Neuronal stem cell (in vitro differentiated cells): ENCODE measurements at regions not wholly inside any gene's neighbourhood (a gene's known extent, or its start where the extent isn't known, plus 50 kb on each side); places are given as distances from the start of the nearest gene placed in this dataset.
A peak's percentile ranks its signal among the peaks of the same experiment; 100 is the strongest.

Experiments
- DNase-seq: peaks from one replicate; pipeline ENCODE4 v3.0.0-alpha.2; 2013; ENCODE audit warnings: low spot score
- H2AFZ ChIP-seq: one replicate; pipeline ENCODE4 v1.6.1; 2013; ENCODE audit warnings: mild to moderate bottlenecking, low read length, inconsistent platforms
- H2AK5ac ChIP-seq: 2 replicates; pipeline ENCODE4 v1.6.1; 2013; ENCODE audit warnings: low read depth, mild to moderate bottlenecking, inconsistent platforms, low read length, moderate library complexity, mixed read lengths
- H2BK120ac ChIP-seq: 2 replicates; pipeline ENCODE4 v1.6.1; 2013; ENCODE audit warnings: low read depth, mild to moderate bottlenecking, inconsistent platforms, low read length, moderate library complexity, mixed read lengths
- H2BK12ac ChIP-seq: one replicate; pipeline ENCODE4 v1.6.1; 2013; ENCODE audit warnings: low read length, inconsistent platforms
- H2BK15ac ChIP-seq: 2 replicates; pipeline ENCODE4 v1.6.1; 2013; ENCODE audit warnings: mild to moderate bottlenecking, low read length, inconsistent platforms, mixed read lengths
- H2BK5ac ChIP-seq: one replicate; pipeline ENCODE4 v1.6.1; 2013; ENCODE audit warnings: inconsistent platforms, mild to moderate bottlenecking, low read length, moderate library complexity
- H3K14ac ChIP-seq: one replicate; pipeline ENCODE4 v1.6.1; 2013; ENCODE audit warnings: low read length, inconsistent platforms
- H3K18ac ChIP-seq: 2 replicates; pipeline ENCODE4 v1.6.1; 2013; ENCODE audit warnings: low read length, inconsistent platforms
- H3K23ac ChIP-seq: 2 replicates; pipeline ENCODE4 v1.6.1; 2013; ENCODE audit warnings: low read depth, mild to moderate bottlenecking, mixed read lengths, low read length, inconsistent platforms; ENCODE audit not compliant: poor library complexity
- H3K27ac ChIP-seq: replicated peaks from 3 replicates; pipeline ENCODE4 v1.5.1; 2013; ENCODE audit warnings: low read length, inconsistent platforms
- H3K27me3 ChIP-seq, 3 experiments: 2 replicates each; pipeline ENCODE4 v1.6.1; 2013; ENCODE audit warnings: low read length in 3 of 3, mild to moderate bottlenecking in 2 of 3, inconsistent platforms in 1 of 3, low read depth in 1 of 3, mixed read lengths in 1 of 3, moderate library complexity in 1 of 3; ENCODE audit not compliant: control insufficient read depth in 3 of 3, insufficient read depth in 3 of 3
- H3K36me3 ChIP-seq, 2 donors: replicated peaks in 1 of 2; 2 replicates each; pipeline ENCODE4 v1.6.1; 2013; ENCODE audit warnings: low read length in 2 of 2; ENCODE audit not compliant: control insufficient read depth in 2 of 2, insufficient read depth in 2 of 2
- H3K4ac ChIP-seq: 2 replicates; pipeline ENCODE4 v1.6.1; 2013; ENCODE audit warnings: inconsistent platforms, mild to moderate bottlenecking, low read length, moderate library complexity
- H3K4me1 ChIP-seq, 2 donors: 1 replicate in 1 of 2; 2 replicates in 1 of 2; pipeline ENCODE4 v1.6.1; 2013; ENCODE audit warnings: low read length in 2 of 2, low read depth in 1 of 2; ENCODE audit not compliant: control insufficient read depth in 2 of 2, insufficient read depth in 1 of 2
- H3K4me2 ChIP-seq: one replicate; pipeline ENCODE4 v1.6.1; 2013; ENCODE audit warnings: mild to moderate bottlenecking, low read length, inconsistent platforms; ENCODE audit not compliant: insufficient read depth, poor library complexity, severe bottlenecking
- H3K4me3 ChIP-seq, 2 donors: 2 replicates each; pipeline ENCODE4 v1.5.1; 2013; ENCODE audit warnings: low read length in 2 of 2, mild to moderate bottlenecking in 2 of 2, inconsistent platforms in 1 of 2, moderate library complexity in 1 of 2
- H3K79me1 ChIP-seq: one replicate; pipeline ENCODE4 v1.6.1; 2013; ENCODE audit warnings: low read depth, mild to moderate bottlenecking, inconsistent platforms, low read length, moderate library complexity
- H3K9ac ChIP-seq: one replicate; pipeline ENCODE4 v1.6.1; 2013; ENCODE audit warnings: mild to moderate bottlenecking, low read depth, low read length, inconsistent platforms; ENCODE audit not compliant: poor library complexity
- H3K9me3 ChIP-seq, 2 donors: replicated peaks in 1 of 2; 2 replicates each; pipeline versions ENCODE3 to v1.6.1; 2013; ENCODE audit warnings: low read length in 2 of 2, mild to moderate bottlenecking in 2 of 2, inconsistent platforms in 1 of 2, low read depth in 1 of 2, mixed read lengths in 1 of 2, moderate library complexity in 1 of 2; ENCODE audit not compliant: control insufficient read depth in 2 of 2, insufficient read depth in 1 of 2
- H4K8ac ChIP-seq: one replicate; pipeline ENCODE4 v1.6.1; 2013; ENCODE audit warnings: low read depth, mild to moderate bottlenecking, inconsistent platforms, low read length, moderate library complexity
- H4K91ac ChIP-seq: one replicate; pipeline ENCODE4 v1.6.1; 2013; ENCODE audit warnings: low read length, low read depth, mild to moderate bottlenecking, inconsistent platforms; ENCODE audit not compliant: poor library complexity
- WGBS, 2 donors: extraction: QIAGEN DNeasy Blood & Tissue Kit; methylation state at CpG; one replicate each; pipeline ENCODE4 v1.1.7; 2013; ENCODE audit warnings: missing lambda C conversion rate in 2 of 2, mixed read lengths in 1 of 2; ENCODE audit not compliant: insufficient read length in 2 of 2, insufficient replicate concordance in 1 of 2; ENCODE audit errors: extremely low coverage in 2 of 2; 5-methylcytosine and 5-hydroxymethylcytosine counted together

GRCh38 chr18:26717123-26717719, 148.3 kb downstream of the AQP4 start:
- H3K27me3 ChIP-seq = no peaks in the 10 kb centered on the region
- H2BK15ac ChIP-seq = no peak overlapping the region
- H3K4me2 ChIP-seq = no peak overlapping the region
- H3K79me1 ChIP-seq = no peaks in the 10 kb centered on the region
- H3K27ac ChIP-seq = no peak overlapping the region
- no peak overlapping the region for H3K4me3 ChIP-seq
- H4K8ac ChIP-seq = no peak overlapping the region
- no peaks in the 10 kb centered on the region for H3K9me3 ChIP-seq
- H2AK5ac ChIP-seq = no peak overlapping the region
- peaks cover 0 to 12% of the 10 kb centered on the region in 2 donors for H3K4me1 ChIP-seq
- no peak overlapping the region for H2BK120ac ChIP-seq
- H3K23ac ChIP-seq = no peak overlapping the region
- H3K14ac ChIP-seq = no peak overlapping the region
- H4K91ac ChIP-seq = no peak overlapping the region
- H2BK12ac ChIP-seq = no peak overlapping the region
- no CpG with 5 or more reads among the region's 4 CpGs for WGBS, 2 donors
- DNase-seq = no peak
- H3K18ac ChIP-seq = peak overlapping the region; percentile 54
- no peak overlapping the region for H3K4ac ChIP-seq
- no peak overlapping the region for H3K9ac ChIP-seq
- no peaks in the 10 kb centered on the region for H3K36me3 ChIP-seq
- no peak overlapping the region for H2BK5ac ChIP-seq
- no peak overlapping the region for H2AFZ ChIP-seq

- no peak overlapping the region for H3K9ac ChIP-seq
- no peak overlapping the region for H2AK5ac ChIP-seq
- no peak overlapping the region for H3K27ac ChIP-seq
- H4K8ac ChIP-seq = no peak overlapping the region
- no peak overlapping the region for H3K4me2 ChIP-seq
- no peak overlapping the region for H3K23ac ChIP-seq
- H3K14ac ChIP-seq = no peak overlapping the region
- DNase-seq = no peak
- H3K36me3 ChIP-seq = no peaks in the 10 kb centered on the region
- peaks cover 5 to 15% of the 10 kb centered on the region in 2 donors for H3K4me1 ChIP-seq
- H3K79me1 ChIP-seq = no peaks in the 10 kb centered on the region
- no peak overlapping the region for H3K18ac ChIP-seq
- no peak overlapping the region for H4K91ac ChIP-seq
- H3K9me3 ChIP-seq = no peaks in the 10 kb centered on the region
- WGBS, 2 donors = no CpG with 5 or more reads among the region's 6 CpGs
- H3K4me3 ChIP-seq = no peak overlapping the region
- no peak overlapping the region for H2BK120ac ChIP-seq
- no peak overlapping the region for H2BK5ac ChIP-seq
- no peak overlapping the region for H2AFZ ChIP-seq
- H2BK12ac ChIP-seq = no peak overlapping the region
- no peak overlapping the region for H3K4ac ChIP-seq
- no peaks in the 10 kb centered on the region for H3K27me3 ChIP-seq
- no peak overlapping the region for H2BK15ac ChIP-seq
These were observed 150.8 kb downstream of the AQP4 start for GRCh38 chr18:26714739-26715138.

- H3K4me2 ChIP-seq = no peak overlapping the region
- H2BK120ac ChIP-seq = no peak overlapping the region
- H2BK15ac ChIP-seq = no peak overlapping the region
- H3K27me3 ChIP-seq = no peaks in the 10 kb centered on the region
- no peak overlapping the region for H2AK5ac ChIP-seq
- H3K27ac ChIP-seq = no peak overlapping the region
- H3K36me3 ChIP-seq = no peaks in the 10 kb centered on the region
- no peak for DNase-seq
- no CpG with 5 or more reads among the region's 3 CpGs for WGBS, 2 donors
- no peak overlapping the region for H2BK5ac ChIP-seq
- H3K14ac ChIP-seq = no peak overlapping the region
- H3K23ac ChIP-seq = no peak overlapping the region
- H4K91ac ChIP-seq = no peak overlapping the region
- H4K8ac ChIP-seq = no peak overlapping the region
- H3K9ac ChIP-seq = no peak overlapping the region
- peaks cover 10 to 26% of the 10 kb centered on the region in 2 donors for H3K4me1 ChIP-seq
- H3K18ac ChIP-seq = no peak overlapping the region
- H3K9me3 ChIP-seq = no peaks in the 10 kb centered on the region
- H2AFZ ChIP-seq = no peak overlapping the region
- no peak overlapping the region for H3K4ac ChIP-seq
- no peak overlapping the region for H2BK12ac ChIP-seq
- H3K79me1 ChIP-seq = no peaks in the 10 kb centered on the region
- no peak overlapping the region for H3K4me3 ChIP-seq
These were observed 153.8 kb downstream of the AQP4 start for GRCh38 chr18:26711756-26712155.

- no peak overlapping the region for H3K4me3 ChIP-seq
- H3K4me2 ChIP-seq = no peak overlapping the region
- H3K4me1 ChIP-seq = peaks cover 10 to 26% of the 10 kb centered on the region in 2 donors
- no peak overlapping the region for H2BK15ac ChIP-seq
- no peak overlapping the region for H3K18ac ChIP-seq
- no peak overlapping the region for H2BK5ac ChIP-seq
- no peak overlapping the region for H3K14ac ChIP-seq
- no peaks in the 10 kb centered on the region for H3K36me3 ChIP-seq
- H3K4ac ChIP-seq = no peak overlapping the region
- H2BK120ac ChIP-seq = no peak overlapping the region
- H2BK12ac ChIP-seq = no peak overlapping the region
- no peak overlapping the region for H2AK5ac ChIP-seq
- H3K9me3 ChIP-seq = no peaks in the 10 kb centered on the region
- no peak for DNase-seq
- no peak overlapping the region for H4K91ac ChIP-seq
- no peaks in the 10 kb centered on the region for H3K79me1 ChIP-seq
- no peak overlapping the region for H4K8ac ChIP-seq
- no peaks in the 10 kb centered on the region for H3K27me3 ChIP-seq
- H3K9ac ChIP-seq = no peak overlapping the region
- no CpG with 5 or more reads among the region's 4 CpGs for WGBS, 2 donors
- H2AFZ ChIP-seq = peak overlapping the region; percentile 1
- no peak overlapping the region for H3K23ac ChIP-seq
- H3K27ac ChIP-seq = no peak overlapping the region
These were observed 154.9 kb downstream of the AQP4 start for GRCh38 chr18:26710470-26711096.
